Mesendoderm (in vitro differentiated cells): ENCODE measurements at regions not wholly inside any gene's neighbourhood (a gene's known extent, or its start where the extent isn't known, plus 50 kb on each side); places are given as distances from the start of the nearest gene placed in this dataset.

Source experiments
- DNase-seq: peaks from one replicate; pipeline ENCODE4 v3.0.0; 2013
- H2AK5ac ChIP-seq: 2 replicates; pipeline ENCODE4 v1.6.1; 2013; ENCODE audit warnings: low read length, inconsistent platforms
- H2BK120ac ChIP-seq: 2 replicates; pipeline ENCODE4 v1.6.1; 2013; ENCODE audit warnings: low read depth, mild to moderate bottlenecking, low read length, moderate library complexity, mixed read lengths
- H2BK15ac ChIP-seq: replicated peaks from 2 replicates; pipeline ENCODE4 v1.6.1; 2013; ENCODE audit warnings: low read depth, mild to moderate bottlenecking, moderate library complexity
- H2BK5ac ChIP-seq: 2 replicates; pipeline ENCODE4 v1.6.1; 2013; ENCODE audit warnings: low read length, inconsistent platforms
- H3K18ac ChIP-seq: 2 replicates; pipeline ENCODE4 v1.6.1; 2013; ENCODE audit warnings: mild to moderate bottlenecking, low read length, mixed read lengths
- H3K23ac ChIP-seq: one replicate; pipeline ENCODE4 v1.6.1; 2013; ENCODE audit warnings: low read length
- H3K27ac ChIP-seq: 2 replicates; pipeline ENCODE4 v1.5.1; 2013; ENCODE audit warnings: low read depth, mild to moderate bottlenecking, inconsistent platforms, low read length, moderate library complexity
- H3K27me3 ChIP-seq: 2 replicates; pipeline ENCODE4 v1.6.1; 2013; ENCODE audit warnings: low read length, control low read depth, mild to moderate bottlenecking, inconsistent platforms; ENCODE audit not compliant: insufficient read depth, poor library complexity
- H3K36me3 ChIP-seq: 2 replicates; pipeline ENCODE4 v1.6.1; 2013; ENCODE audit warnings: low read length, inconsistent platforms; ENCODE audit not compliant: control insufficient read depth, insufficient read depth
- H3K4ac ChIP-seq: one replicate; pipeline ENCODE4 v1.6.1; 2013; ENCODE audit warnings: low read depth, mild to moderate bottlenecking, low read length, moderate library complexity
- H3K4me1 ChIP-seq: 2 replicates; pipeline ENCODE4 v1.6.1; 2013; ENCODE audit warnings: low read depth, low read length, inconsistent platforms; ENCODE audit not compliant: control insufficient read depth
- H3K4me2 ChIP-seq: 2 replicates; pipeline ENCODE4 v1.6.1; 2013; ENCODE audit warnings: low read length
- H3K4me3 ChIP-seq: 2 replicates; pipeline ENCODE4 v1.5.1; 2013; ENCODE audit warnings: mild to moderate bottlenecking, low read length
- H3K56ac ChIP-seq: one replicate; pipeline ENCODE4 v1.6.1; 2013; ENCODE audit warnings: low read length
- H3K79me1 ChIP-seq: 2 replicates; pipeline ENCODE4 v1.6.1; 2013; ENCODE audit warnings: low read length, inconsistent platforms
- H3K79me2 ChIP-seq: 2 replicates; pipeline ENCODE4 v1.6.1; 2013; ENCODE audit warnings: mild to moderate bottlenecking, low read length; ENCODE audit not compliant: control insufficient read depth, insufficient read depth
- H3K9ac ChIP-seq: 2 replicates; pipeline ENCODE4 v1.6.1; 2013; ENCODE audit warnings: low read length, inconsistent platforms
- H4K5ac ChIP-seq: one replicate; pipeline ENCODE4 v1.6.1; 2013; ENCODE audit warnings: low read length
- H4K8ac ChIP-seq: one replicate; pipeline ENCODE4 v1.6.1; 2013; ENCODE audit warnings: low read depth, mild to moderate bottlenecking, control low read depth, low read length, moderate library complexity
- WGBS: extraction: QIAGEN DNeasy Blood & Tissue Kit; methylation state at CpG from one replicate; pipeline ENCODE4 v1.1.7; 2013; ENCODE audit warnings: low lambda C conversion rate, missing lambda C conversion rate; ENCODE audit not compliant: insufficient coverage; ENCODE audit errors: extremely low coverage; 5-methylcytosine and 5-hydroxymethylcytosine counted together

DNA sequence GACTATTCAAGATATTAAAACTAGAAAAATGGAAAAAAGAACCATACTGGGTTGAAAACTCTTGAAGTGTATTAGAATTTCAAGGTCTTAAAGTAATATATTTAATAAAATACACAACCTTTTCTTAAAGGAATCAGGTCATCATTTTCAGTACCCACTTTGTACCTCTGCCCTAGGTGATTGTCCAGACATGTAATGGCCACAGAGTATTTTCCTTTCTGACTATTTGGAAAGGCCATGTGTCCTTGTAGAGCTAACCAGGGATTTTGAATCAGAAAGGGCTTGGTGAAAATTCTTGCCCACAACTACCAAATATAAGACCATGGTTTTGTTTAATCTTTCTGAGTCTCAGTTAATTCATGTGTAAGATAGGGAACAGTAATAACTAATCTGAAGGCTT, 91.4 kb upstream of the MLIP start:
- no peaks in the 10 kb centered on the region for H3K79me2 ChIP-seq
- H4K5ac ChIP-seq = no peak overlapping the region
- no peaks in the 10 kb centered on the region for H3K27me3 ChIP-seq
- no peak overlapping the region for H3K4ac ChIP-seq
- no peak for DNase-seq
- no peak overlapping the region for H3K18ac ChIP-seq
- H3K4me1 ChIP-seq = no peaks in the 10 kb centered on the region
- no peak overlapping the region for H4K8ac ChIP-seq
- H2BK5ac ChIP-seq = no peak overlapping the region
- no peak overlapping the region for H2AK5ac ChIP-seq
- no peak overlapping the region for H3K56ac ChIP-seq
- H3K36me3 ChIP-seq = no peaks in the 10 kb centered on the region
- H3K9ac ChIP-seq = no peak overlapping the region
- no peak overlapping the region for H3K4me3 ChIP-seq
- no peak overlapping the region for H2BK15ac ChIP-seq
- no peak overlapping the region for H3K4me2 ChIP-seq
- H2BK120ac ChIP-seq = no peak overlapping the region
- H3K79me1 ChIP-seq = no peaks in the 10 kb centered on the region
- no peak overlapping the region for H3K23ac ChIP-seq
- H3K27ac ChIP-seq = no peak overlapping the region

DNA sequence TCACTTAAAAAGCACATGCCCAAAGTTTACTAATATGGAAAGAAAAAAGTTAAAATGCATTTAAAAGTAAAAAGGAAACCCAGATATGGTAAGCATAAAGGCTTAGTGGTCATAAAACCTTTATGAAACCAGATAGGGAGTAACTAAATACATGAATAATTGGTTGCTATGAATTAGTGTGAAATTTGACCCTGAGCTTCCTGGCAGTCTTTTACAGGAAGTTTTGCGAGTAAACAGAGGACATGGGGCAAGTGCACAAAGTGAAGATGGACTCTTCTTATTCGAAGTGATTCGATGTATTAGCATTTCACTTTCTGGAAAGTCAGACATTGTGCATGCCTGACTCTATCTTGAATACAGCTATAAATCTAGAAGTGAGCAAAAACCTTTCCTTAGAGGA, 90.9 kb upstream of the MLIP start:
- Histone ChIP-seq H3K79me1 (no peaks in the 10 kb centered on the region), H2BK5ac (no peak overlapping the region), H3K4me2 (no peak overlapping the region), H2BK15ac (no peak overlapping the region), H3K79me2 (no peaks in the 10 kb centered on the region), H3K23ac (no peak overlapping the region), H3K4me3 (no peak overlapping the region), H3K36me3 (no peaks in the 10 kb centered on the region), H3K9ac (no peak overlapping the region), H4K5ac (no peak overlapping the region), H3K18ac (no peak overlapping the region), H3K56ac (no peak overlapping the region), H4K8ac (no peak overlapping the region), H3K4me1 (no peaks in the 10 kb centered on the region), H3K27me3 (no peaks in the 10 kb centered on the region), H3K4ac (no peak overlapping the region), H2AK5ac (no peak overlapping the region), H3K27ac (no peak overlapping the region), H2BK120ac (no peak overlapping the region)
- no peak for DNase-seq
- no CpG with 5 or more reads among the region's 3 CpGs for WGBS

DNA sequence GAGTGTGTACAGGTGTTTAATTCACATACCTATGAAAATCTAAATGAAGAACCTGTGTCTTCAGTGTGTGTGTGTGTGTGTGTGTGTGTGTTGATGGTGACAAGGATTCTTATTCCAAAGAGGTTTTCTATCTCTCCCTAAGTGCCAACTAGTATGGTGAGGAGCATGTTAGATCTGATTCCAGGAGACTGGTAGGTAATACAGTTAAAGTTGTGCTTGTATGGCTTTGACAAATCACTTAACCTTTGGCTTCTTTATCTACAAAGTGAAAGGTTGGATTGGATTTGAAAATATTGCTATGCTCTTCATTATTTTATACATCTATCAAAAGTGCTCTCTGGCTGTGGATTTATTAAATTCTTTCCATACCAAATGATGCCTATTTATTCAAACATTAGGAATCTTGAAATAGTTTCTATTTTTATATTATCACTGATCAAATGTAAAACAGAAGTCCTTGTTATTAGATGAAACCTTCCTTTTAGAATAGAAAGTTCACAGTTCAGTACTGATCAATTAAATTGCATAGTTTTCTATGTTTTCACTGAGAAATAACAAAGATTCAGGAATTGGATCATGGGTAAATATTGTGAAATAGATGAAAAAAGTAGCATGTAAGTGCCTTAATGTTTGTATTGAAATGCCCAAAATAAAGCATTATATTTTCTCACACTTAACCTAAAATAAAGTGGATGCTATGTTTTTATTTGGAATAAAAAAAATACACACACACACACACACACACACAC, 84.4 kb upstream of the MLIP start:
- no peak overlapping the region for H3K4ac ChIP-seq
- no peak overlapping the region for H3K9ac ChIP-seq
- H2BK5ac ChIP-seq = no peak overlapping the region
- no peak overlapping the region for H2AK5ac ChIP-seq
- H3K79me1 ChIP-seq = no peaks in the 10 kb centered on the region
- H2BK15ac ChIP-seq = no peak overlapping the region
- no peak overlapping the region for H4K8ac ChIP-seq
- no peak overlapping the region for H3K18ac ChIP-seq
- H2BK120ac ChIP-seq = no peak overlapping the region
- H3K4me2 ChIP-seq = no peak overlapping the region
- DNase-seq = no peak
- no peak overlapping the region for H3K4me3 ChIP-seq
- no peaks in the 10 kb centered on the region for H3K4me1 ChIP-seq
- no peak overlapping the region for H3K27ac ChIP-seq
- H3K79me2 ChIP-seq = no peaks in the 10 kb centered on the region
- H3K36me3 ChIP-seq = no peaks in the 10 kb centered on the region
- no peak overlapping the region for H3K23ac ChIP-seq
- H3K27me3 ChIP-seq = no peaks in the 10 kb centered on the region
- no peak overlapping the region for H4K5ac ChIP-seq
- H3K56ac ChIP-seq = no peak overlapping the region

DNA sequence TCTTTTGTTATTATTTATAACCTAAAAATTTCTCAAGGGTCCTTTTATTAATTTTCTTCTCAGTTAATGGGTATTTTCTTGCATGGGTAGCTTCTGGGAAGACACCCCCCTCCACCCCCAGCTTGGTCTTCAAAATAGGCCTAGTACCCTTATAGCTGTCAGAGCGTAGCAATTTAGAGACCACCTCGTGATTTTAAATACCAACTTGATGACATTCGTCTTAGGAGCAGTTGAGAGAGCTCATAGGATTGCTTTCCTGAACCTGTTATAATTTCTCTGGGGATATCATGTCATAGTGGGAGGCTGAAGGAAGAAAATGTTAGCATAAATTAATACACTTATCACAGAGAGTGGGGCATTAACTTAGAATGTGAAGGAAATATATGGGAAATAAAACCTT, 83.1 kb upstream of the MLIP start:
- no peaks in the 10 kb centered on the region for H3K36me3 ChIP-seq
- H3K27ac ChIP-seq = no peak overlapping the region
- no CpG with 5 or more reads among the region's 3 CpGs for WGBS
- no peaks in the 10 kb centered on the region for H3K79me2 ChIP-seq
- no peak overlapping the region for H3K9ac ChIP-seq
- H3K4ac ChIP-seq = no peak overlapping the region
- H3K4me1 ChIP-seq = no peaks in the 10 kb centered on the region
- H4K8ac ChIP-seq = no peak overlapping the region
- no peaks in the 10 kb centered on the region for H3K79me1 ChIP-seq
- DNase-seq = no peak
- no peak overlapping the region for H3K56ac ChIP-seq
- H3K18ac ChIP-seq = no peak overlapping the region
- no peak overlapping the region for H3K4me3 ChIP-seq
- no peak overlapping the region for H2AK5ac ChIP-seq
- H3K4me2 ChIP-seq = no peak overlapping the region
- no peak overlapping the region for H3K23ac ChIP-seq
- H2BK5ac ChIP-seq = no peak overlapping the region
- H4K5ac ChIP-seq = no peak overlapping the region
- H2BK120ac ChIP-seq = no peak overlapping the region
- H3K27me3 ChIP-seq = no peaks in the 10 kb centered on the region
- no peak overlapping the region for H2BK15ac ChIP-seq

DNA sequence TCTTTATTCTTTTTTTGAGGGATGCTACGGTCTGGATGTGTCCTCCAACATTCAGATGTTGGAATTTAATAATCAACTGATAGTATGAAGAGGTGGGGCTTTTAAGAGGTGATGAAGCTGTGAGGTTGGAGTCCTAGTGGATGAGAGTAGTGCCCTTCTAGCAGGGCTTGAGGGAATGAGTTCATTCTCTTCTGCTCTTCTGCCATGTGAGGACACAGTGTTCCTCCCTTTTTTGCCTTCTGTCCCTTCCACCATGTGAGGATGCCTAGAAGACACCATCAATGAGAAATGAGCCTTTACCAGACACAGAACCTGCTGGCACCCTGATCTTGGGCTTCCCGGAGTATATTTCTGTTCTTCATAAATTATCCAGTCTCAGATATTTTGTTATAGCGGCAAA, 82.1 kb upstream of the MLIP start:
- H3K4me3 ChIP-seq = no peak overlapping the region
- H2BK15ac ChIP-seq = no peak overlapping the region
- no peaks in the 10 kb centered on the region for H3K36me3 ChIP-seq
- no peak overlapping the region for H4K5ac ChIP-seq
- no peak overlapping the region for H4K8ac ChIP-seq
- H3K4ac ChIP-seq = no peak overlapping the region
- H3K18ac ChIP-seq = no peak overlapping the region
- H3K9ac ChIP-seq = no peak overlapping the region
- H3K4me2 ChIP-seq = no peak overlapping the region
- no peak overlapping the region for H3K27ac ChIP-seq
- H3K27me3 ChIP-seq = no peaks in the 10 kb centered on the region
- no peaks in the 10 kb centered on the region for H3K4me1 ChIP-seq
- H3K23ac ChIP-seq = no peak overlapping the region
- no peaks in the 10 kb centered on the region for H3K79me1 ChIP-seq
- no peak overlapping the region for H2BK120ac ChIP-seq
- H2AK5ac ChIP-seq = no peak overlapping the region
- DNase-seq = no peak
- H3K56ac ChIP-seq = no peak overlapping the region
- H2BK5ac ChIP-seq = no peak overlapping the region
- WGBS = no CpG with 5 or more reads among the region's 3 CpGs
- no peaks in the 10 kb centered on the region for H3K79me2 ChIP-seq

DNA sequence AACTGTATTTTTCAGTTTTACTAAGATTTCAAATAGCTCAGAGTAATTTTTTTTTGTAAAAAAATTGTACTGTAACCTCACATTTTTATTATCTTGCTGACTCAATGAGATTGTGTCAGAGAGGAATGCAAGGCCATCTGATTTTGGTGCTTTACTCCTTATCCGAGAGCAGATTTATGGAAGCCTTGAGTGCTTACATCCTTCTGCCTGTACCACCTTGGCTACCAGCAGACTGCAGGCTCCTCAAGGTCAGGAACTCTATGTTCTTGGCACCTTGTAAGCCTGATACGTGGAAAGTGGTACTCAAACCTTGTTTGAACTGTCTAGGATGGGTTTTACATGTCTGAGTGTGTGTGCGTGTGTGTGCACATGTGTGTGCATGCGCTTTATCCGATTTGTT, 80.1 kb upstream of the MLIP start:
- no peak overlapping the region for H3K27ac ChIP-seq
- H3K4me2 ChIP-seq = no peak overlapping the region
- H3K56ac ChIP-seq = no peak overlapping the region
- H3K18ac ChIP-seq = no peak overlapping the region
- H3K9ac ChIP-seq = no peak overlapping the region
- H3K79me2 ChIP-seq = no peaks in the 10 kb centered on the region
- H2BK15ac ChIP-seq = no peak overlapping the region
- no peak for DNase-seq
- no peak overlapping the region for H2BK120ac ChIP-seq
- H2AK5ac ChIP-seq = no peak overlapping the region
- H2BK5ac ChIP-seq = no peak overlapping the region
- no peak overlapping the region for H3K4ac ChIP-seq
- H3K27me3 ChIP-seq = no peaks in the 10 kb centered on the region
- no peak overlapping the region for H4K8ac ChIP-seq
- no peaks in the 10 kb centered on the region for H3K36me3 ChIP-seq
- no peak overlapping the region for H3K4me3 ChIP-seq
- H3K79me1 ChIP-seq = no peaks in the 10 kb centered on the region
- H3K4me1 ChIP-seq = no peaks in the 10 kb centered on the region
- WGBS = no CpG with 5 or more reads among the region's 5 CpGs
- no peak overlapping the region for H4K5ac ChIP-seq
- H3K23ac ChIP-seq = no peak overlapping the region
